OCI-LY3 (cell line): ENCODE measurements at regions not wholly inside any gene's neighbourhood (a gene's known extent, or its start where the extent isn't known, plus 50 kb on each side); places are given as distances from the start of the nearest gene placed in this dataset.

Experiments used
- H2AFZ ChIP-seq: fragments of 200-600, 300-600 bp; shearing (Covaris generic); 2 replicates; pipeline ENCODE4 v1.6.0; 2014; ENCODE audit warnings: antibody characterized with exemption, low read depth, low read length
- H3K27ac ChIP-seq: fragments of 200-600, 300-600 bp; sonication (generic); 2 replicates; pipeline ENCODE4 v1.5.1; 2014; ENCODE audit warnings: mild to moderate bottlenecking, low read length, moderate library complexity, mixed read lengths
- H3K27me3 ChIP-seq: fragments of 200-600, 300-600 bp; sonication (generic); 2 replicates; pipeline ENCODE4 v1.6.1; 2014; ENCODE audit warnings: low read depth, low read length, mixed read lengths
- H3K36me3 ChIP-seq: fragments of 200-600, 300-600 bp; sonication (generic); replicated peaks from 2 replicates; pipeline ENCODE3; 2014; ENCODE audit warnings: low read depth, low read length, mixed read lengths
- H3K4me1 ChIP-seq: fragments of 300-600, 200-600 bp; sonication (generic); 2 replicates; pipeline ENCODE4 v1.6.1; 2014; ENCODE audit warnings: low read length, mixed read lengths
- H3K4me2 ChIP-seq: fragments of 200-600, 300-600 bp; sonication (generic); 2 replicates; pipeline ENCODE4 v1.6.1; 2014; ENCODE audit warnings: low read length, mixed read lengths
- H3K4me3 ChIP-seq: fragments of 300-600, 200-600 bp; sonication (generic); 2 replicates; pipeline ENCODE4 v1.5.1; 2014; ENCODE audit warnings: antibody characterized with exemption, mild to moderate bottlenecking, low read length, moderate library complexity
- H3K79me2 ChIP-seq: fragments of 300-600, 200-600 bp; shearing (Covaris generic); 2 replicates; pipeline ENCODE4 v1.6.1; 2014; ENCODE audit warnings: mild to moderate bottlenecking, low read length, mixed read lengths
- H3K9ac ChIP-seq: fragments of 300-600, 200-600 bp; shearing (Covaris generic); 2 replicates; pipeline ENCODE4 v1.6.0; 2014; ENCODE audit warnings: mild to moderate bottlenecking, low read length, moderate library complexity
- H3K9me3 ChIP-seq: fragments of 200-600, 300-600 bp; shearing (Covaris generic); 2 replicates; pipeline ENCODE4 v1.6.1; 2014; ENCODE audit warnings: low read length, mixed read lengths; ENCODE audit not compliant: insufficient read depth
- H4K20me1 ChIP-seq: fragments of 200-600, 300-600 bp; sonication (generic); 2 replicates; pipeline ENCODE4 v1.6.1; 2016; ENCODE audit warnings: low read length, mixed read lengths; ENCODE audit not compliant: insufficient read depth
- EZH2phosphoT487 ChIP-seq: fragments of 200-600 bp; shearing (Covaris generic); IDR thresholded peaks from 2 replicates; pipeline ENCODE4 v1.6.1; 2018; ENCODE audit warnings: antibody characterized with exemption, mixed run types, low read depth
- TF ChIP-seq, protein P1 (sequence below): fragments of 200-600, 300-600 bp; sonication (generic); IDR thresholded peaks from 2 replicates; pipeline ENCODE4 v1.5.1; 2014; ENCODE audit warnings: antibody characterized with exemption, low read length, low read depth

DNA sequence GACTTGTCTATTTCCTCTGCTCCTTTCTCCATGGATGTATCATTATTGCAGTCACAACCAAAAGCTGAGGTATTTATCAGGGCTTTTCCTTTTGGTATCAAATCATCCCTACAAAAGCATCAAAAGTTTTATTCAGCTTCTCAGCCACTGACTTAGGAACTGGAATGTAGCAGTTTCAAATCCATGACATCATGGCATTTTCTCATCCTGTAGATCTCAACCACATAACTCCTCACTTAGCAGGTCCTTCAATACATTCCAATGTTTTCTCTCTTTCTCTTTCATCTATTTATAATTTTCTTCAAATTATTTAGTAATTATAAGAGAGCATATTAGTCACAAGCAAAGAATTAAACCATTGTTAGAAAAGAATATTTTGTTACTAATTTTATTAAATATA lies 537.4 kb upstream of the SORCS1 start:
- no peak overlapping the region for H3K27ac ChIP-seq
- no peaks in the 10 kb centered on the region for H3K4me1 ChIP-seq
- no peak overlapping the region for H2AFZ ChIP-seq
- H3K9ac ChIP-seq: no peak overlapping the region
- no peaks in the 10 kb centered on the region for H4K20me1 ChIP-seq
- H3K9me3 ChIP-seq: no peaks in the 10 kb centered on the region
- H3K36me3 ChIP-seq: no peaks in the 10 kb centered on the region
- no peak overlapping the region for H3K4me2 ChIP-seq
- H3K4me3 ChIP-seq: no peak overlapping the region
- no peaks in the 10 kb centered on the region for H3K27me3 ChIP-seq
- TF ChIP-seq, protein P1, sequence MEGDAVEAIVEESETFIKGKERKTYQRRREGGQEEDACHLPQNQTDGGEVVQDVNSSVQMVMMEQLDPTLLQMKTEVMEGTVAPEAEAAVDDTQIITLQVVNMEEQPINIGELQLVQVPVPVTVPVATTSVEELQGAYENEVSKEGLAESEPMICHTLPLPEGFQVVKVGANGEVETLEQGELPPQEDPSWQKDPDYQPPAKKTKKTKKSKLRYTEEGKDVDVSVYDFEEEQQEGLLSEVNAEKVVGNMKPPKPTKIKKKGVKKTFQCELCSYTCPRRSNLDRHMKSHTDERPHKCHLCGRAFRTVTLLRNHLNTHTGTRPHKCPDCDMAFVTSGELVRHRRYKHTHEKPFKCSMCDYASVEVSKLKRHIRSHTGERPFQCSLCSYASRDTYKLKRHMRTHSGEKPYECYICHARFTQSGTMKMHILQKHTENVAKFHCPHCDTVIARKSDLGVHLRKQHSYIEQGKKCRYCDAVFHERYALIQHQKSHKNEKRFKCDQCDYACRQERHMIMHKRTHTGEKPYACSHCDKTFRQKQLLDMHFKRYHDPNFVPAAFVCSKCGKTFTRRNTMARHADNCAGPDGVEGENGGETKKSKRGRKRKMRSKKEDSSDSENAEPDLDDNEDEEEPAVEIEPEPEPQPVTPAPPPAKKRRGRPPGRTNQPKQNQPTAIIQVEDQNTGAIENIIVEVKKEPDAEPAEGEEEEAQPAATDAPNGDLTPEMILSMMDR: no peak
- TF ChIP-seq EZH2phosphoT487: no peak
- no peaks in the 10 kb centered on the region for H3K79me2 ChIP-seq

DNA sequence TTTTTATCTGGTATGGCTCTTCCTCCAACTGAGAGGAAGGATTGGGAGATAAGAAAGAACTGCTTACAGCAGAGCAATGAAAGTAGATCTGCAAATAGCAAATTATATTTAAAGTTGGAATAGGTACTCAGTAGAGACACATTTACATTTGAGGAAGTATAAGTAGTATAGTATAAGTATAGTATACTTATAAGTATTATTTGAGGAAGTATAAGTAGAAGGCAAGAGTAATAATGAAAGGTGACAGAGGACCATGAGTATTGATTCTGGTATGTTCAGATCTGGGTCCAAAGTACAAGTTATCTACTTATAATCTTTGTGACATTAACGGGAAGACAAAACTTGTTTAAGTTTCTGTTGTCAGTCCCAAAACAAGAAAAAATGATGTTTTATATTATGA lies 527.6 kb upstream of the SORCS1 start:
- no peaks in the 10 kb centered on the region for H4K20me1 ChIP-seq
- H3K4me3 ChIP-seq: no peak overlapping the region
- peak overlapping the region; percentile 61 for H3K4me2 ChIP-seq
- H3K27ac ChIP-seq: peak overlapping the region; percentile 56
- H3K9ac ChIP-seq: no peak overlapping the region
- H3K27me3 ChIP-seq: no peaks in the 10 kb centered on the region
- H3K79me2 ChIP-seq: no peaks in the 10 kb centered on the region
- H3K36me3 ChIP-seq: no peaks in the 10 kb centered on the region
- TF ChIP-seq, protein P1: no peak
- no peak for TF ChIP-seq EZH2phosphoT487
- no peaks in the 10 kb centered on the region for H3K9me3 ChIP-seq
- no peak overlapping the region for H2AFZ ChIP-seq
- H3K4me1 ChIP-seq: peaks cover 29% of the 10 kb centered on the region

DNA sequence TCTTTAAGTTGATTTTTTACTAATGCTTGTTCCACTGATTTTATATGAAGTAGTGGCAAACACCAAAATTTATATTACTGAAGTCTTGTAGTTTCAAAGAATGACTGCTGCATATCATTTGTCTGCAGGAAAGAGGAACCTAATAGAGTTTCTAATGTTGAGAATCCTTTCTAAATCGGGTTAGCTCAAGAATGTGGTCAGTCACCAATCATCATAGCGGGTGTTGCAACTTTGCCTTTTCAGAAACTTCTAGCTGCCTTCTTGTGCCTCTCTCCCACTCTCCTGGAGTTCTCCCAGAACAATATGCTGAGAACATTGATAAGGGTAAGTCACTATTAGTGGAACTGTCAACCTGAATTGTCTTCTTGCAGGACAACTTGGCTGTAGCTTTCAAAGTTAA lies 524.8 kb upstream of the SORCS1 start:
- no peaks in the 10 kb centered on the region for H3K79me2 ChIP-seq
- H3K4me1 ChIP-seq: peaks cover 50% of the 10 kb centered on the region
- TF ChIP-seq EZH2phosphoT487: no peak
- H3K27ac ChIP-seq: peak overlapping the region; percentile 77
- H3K36me3 ChIP-seq: peaks cover 8% of the 10 kb centered on the region
- peak overlapping the region; percentile 66 for H3K4me2 ChIP-seq
- H3K27me3 ChIP-seq: no peaks in the 10 kb centered on the region
- no peaks in the 10 kb centered on the region for H4K20me1 ChIP-seq
- no peaks in the 10 kb centered on the region for H3K9me3 ChIP-seq
- H2AFZ ChIP-seq: peak overlapping the region; percentile 32; the same call in 1 of the 2 replicates
- H3K9ac ChIP-seq: peak overlapping the region; percentile 46
- H3K4me3 ChIP-seq: peak overlapping the region; percentile 52

DNA sequence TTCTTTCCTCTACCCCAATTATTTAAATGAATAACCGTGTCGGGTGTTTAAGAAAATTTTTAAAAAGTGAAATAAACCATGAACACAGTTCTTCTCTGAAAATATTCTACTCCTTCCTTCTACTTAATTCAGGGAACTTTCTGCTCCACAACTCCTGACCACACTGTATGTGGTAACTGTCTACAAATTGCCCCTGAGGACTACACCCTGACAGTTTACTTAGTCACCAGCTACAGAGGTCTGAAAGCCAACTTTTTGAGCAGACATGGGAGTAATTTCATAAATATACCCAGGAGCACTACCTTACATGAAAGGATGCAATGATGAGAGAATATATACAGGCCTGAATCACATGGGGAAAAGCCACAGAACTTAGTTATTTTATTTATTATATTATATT lies 523.2 kb upstream of the SORCS1 start:
- Histone ChIP-seq H3K4me3 (no peak overlapping the region), H2AFZ (no peak overlapping the region), H4K20me1 (no peaks in the 10 kb centered on the region), H3K9me3 (no peaks in the 10 kb centered on the region), H3K27me3 (no peaks in the 10 kb centered on the region), H3K36me3 (peaks cover 8% of the 10 kb centered on the region), H3K9ac (no peak overlapping the region), H3K4me1 (peaks cover 50% of the 10 kb centered on the region), H3K27ac (no peak overlapping the region), H3K4me2 (no peak overlapping the region), H3K79me2 (no peaks in the 10 kb centered on the region)
- TF ChIP-seq EZH2phosphoT487: no peak
- TF ChIP-seq, protein P1: no peak
